IMR-90 (cell line): ENCODE measurements at regions not wholly inside any gene's neighbourhood (a gene's known extent, or its start where the extent isn't known, plus 50 kb on each side); places are given as distances from the start of the nearest gene placed in this dataset.

Experiments
- BHLHE40 ChIP-seq: fragments of 150-350 bp; IDR thresholded peaks from 2 replicates; pipeline ENCODE4 v1.6.1; 2016; ENCODE audit warnings: mild to moderate bottlenecking, low read depth, low read length
- CEBPB ChIP-seq: IDR thresholded peaks from 2 replicates; pipeline ENCODE4 v1.6.1; 2012; ENCODE audit warnings: low read depth, low read length, improper control_type of control experiment
- FOS ChIP-seq: fragments of 150-350 bp; IDR thresholded peaks from 2 replicates; pipeline ENCODE4 v1.6.1; 2016; ENCODE audit warnings: low read depth, low read length
- MAFK ChIP-seq: IDR thresholded peaks from 2 replicates; pipeline ENCODE4 v1.6.1; 2012; ENCODE audit warnings: low read depth, low read length, improper control_type of control experiment
- MXI1 ChIP-seq: IDR thresholded peaks from 2 replicates; pipeline ENCODE4 v1.6.1; 2012; ENCODE audit warnings: low read depth, mild to moderate bottlenecking, low read length, moderate library complexity, borderline replicate concordance
- NFE2L2 ChIP-seq: fragments of 150-350 bp; IDR thresholded peaks from 2 replicates; pipeline ENCODE4 v1.6.1; 2016; ENCODE audit warnings: low read depth, mild to moderate bottlenecking, low read length
- POLR2A ChIP-seq: IDR thresholded peaks from 2 replicates; pipeline ENCODE4 v1.6.1; 2012; ENCODE audit warnings: mild to moderate bottlenecking, low read depth, low read length
- RAD21 ChIP-seq: IDR thresholded peaks from 2 replicates; pipeline ENCODE4 v1.6.1; 2012; ENCODE audit warnings: low read length, improper control_type of control experiment
- RCOR1 ChIP-seq: IDR thresholded peaks from 2 replicates; pipeline ENCODE4 v1.6.1; 2012; ENCODE audit warnings: mild to moderate bottlenecking, low read length, improper control_type of control experiment; ENCODE audit not compliant: insufficient replicate concordance
- RFX5 ChIP-seq: IDR thresholded peaks from 2 replicates; pipeline ENCODE4 v1.8.0; 2012; ENCODE audit warnings: low read depth, mild to moderate bottlenecking, low read length, moderate library complexity
- SMC3 ChIP-seq: fragments of 150-350 bp; IDR thresholded peaks from 2 replicates; pipeline ENCODE4 v1.6.1; 2016; ENCODE audit warnings: low read depth, mild to moderate bottlenecking, antibody characterized with exemption, low read length, moderate library complexity
- TF ChIP-seq, protein P1 (sequence below): conservative IDR thresholded peaks from 2 replicates; pipeline ENCODE4 v1.5.1; 2012; ENCODE audit warnings: mild to moderate bottlenecking, low read depth, low read length, improper control_type of control experiment
- TF ChIP-seq, protein P2 (sequence below): fragments of 150-350 bp; IDR thresholded peaks from 2 replicates; pipeline ENCODE4 v1.6.1; 2017; ENCODE audit warnings: mild to moderate bottlenecking, antibody characterized with exemption, low read length, low read depth
- TF ChIP-seq, protein P3 (sequence below): fragments of 150-350 bp; IDR thresholded peaks from 2 replicates; pipeline ENCODE4 v1.6.1; 2016; ENCODE audit warnings: low read depth, mild to moderate bottlenecking, low read length, moderate library complexity, borderline replicate concordance

DNA sequence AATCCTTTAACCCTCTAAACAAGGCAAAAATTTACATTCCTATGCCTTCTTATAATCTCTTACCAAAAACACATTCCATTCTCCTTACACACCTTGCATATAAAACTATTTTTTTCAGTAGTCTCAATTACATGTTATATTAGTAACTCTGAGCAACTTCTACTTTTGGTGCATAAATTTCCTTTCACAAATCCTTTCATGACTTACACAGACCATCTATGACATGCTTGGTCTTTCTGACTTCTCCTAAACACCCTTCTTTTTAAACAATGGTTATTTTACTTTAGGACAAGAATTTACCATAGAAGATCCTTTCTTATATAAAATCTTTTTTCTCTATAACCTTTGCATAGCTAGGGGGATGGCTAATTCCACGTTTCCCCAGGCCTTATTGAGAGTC, 208.0 kb upstream of the ARRDC3 start:
- TF ChIP-seq, protein P1, sequence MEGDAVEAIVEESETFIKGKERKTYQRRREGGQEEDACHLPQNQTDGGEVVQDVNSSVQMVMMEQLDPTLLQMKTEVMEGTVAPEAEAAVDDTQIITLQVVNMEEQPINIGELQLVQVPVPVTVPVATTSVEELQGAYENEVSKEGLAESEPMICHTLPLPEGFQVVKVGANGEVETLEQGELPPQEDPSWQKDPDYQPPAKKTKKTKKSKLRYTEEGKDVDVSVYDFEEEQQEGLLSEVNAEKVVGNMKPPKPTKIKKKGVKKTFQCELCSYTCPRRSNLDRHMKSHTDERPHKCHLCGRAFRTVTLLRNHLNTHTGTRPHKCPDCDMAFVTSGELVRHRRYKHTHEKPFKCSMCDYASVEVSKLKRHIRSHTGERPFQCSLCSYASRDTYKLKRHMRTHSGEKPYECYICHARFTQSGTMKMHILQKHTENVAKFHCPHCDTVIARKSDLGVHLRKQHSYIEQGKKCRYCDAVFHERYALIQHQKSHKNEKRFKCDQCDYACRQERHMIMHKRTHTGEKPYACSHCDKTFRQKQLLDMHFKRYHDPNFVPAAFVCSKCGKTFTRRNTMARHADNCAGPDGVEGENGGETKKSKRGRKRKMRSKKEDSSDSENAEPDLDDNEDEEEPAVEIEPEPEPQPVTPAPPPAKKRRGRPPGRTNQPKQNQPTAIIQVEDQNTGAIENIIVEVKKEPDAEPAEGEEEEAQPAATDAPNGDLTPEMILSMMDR: no peak
- TF ChIP-seq MAFK (no peak), POLR2A (no peak), FOS (no peak), RFX5 (no peak), CEBPB (no peak), RAD21 (no peak), BHLHE40 (no peak), SMC3 (no peak), RCOR1 (no peak), NFE2L2 (no peak), MXI1 (no peak)
- TF ChIP-seq, protein P2, sequence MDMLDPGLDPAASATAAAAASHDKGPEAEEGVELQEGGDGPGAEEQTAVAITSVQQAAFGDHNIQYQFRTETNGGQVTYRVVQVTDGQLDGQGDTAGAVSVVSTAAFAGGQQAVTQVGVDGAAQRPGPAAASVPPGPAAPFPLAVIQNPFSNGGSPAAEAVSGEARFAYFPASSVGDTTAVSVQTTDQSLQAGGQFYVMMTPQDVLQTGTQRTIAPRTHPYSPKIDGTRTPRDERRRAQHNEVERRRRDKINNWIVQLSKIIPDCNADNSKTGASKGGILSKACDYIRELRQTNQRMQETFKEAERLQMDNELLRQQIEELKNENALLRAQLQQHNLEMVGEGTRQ: no peak
- TF ChIP-seq, protein P3, sequence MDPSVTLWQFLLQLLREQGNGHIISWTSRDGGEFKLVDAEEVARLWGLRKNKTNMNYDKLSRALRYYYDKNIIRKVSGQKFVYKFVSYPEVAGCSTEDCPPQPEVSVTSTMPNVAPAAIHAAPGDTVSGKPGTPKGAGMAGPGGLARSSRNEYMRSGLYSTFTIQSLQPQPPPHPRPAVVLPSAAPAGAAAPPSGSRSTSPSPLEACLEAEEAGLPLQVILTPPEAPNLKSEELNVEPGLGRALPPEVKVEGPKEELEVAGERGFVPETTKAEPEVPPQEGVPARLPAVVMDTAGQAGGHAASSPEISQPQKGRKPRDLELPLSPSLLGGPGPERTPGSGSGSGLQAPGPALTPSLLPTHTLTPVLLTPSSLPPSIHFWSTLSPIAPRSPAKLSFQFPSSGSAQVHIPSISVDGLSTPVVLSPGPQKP: no peak
